ENCODE measurements at regions not wholly inside any gene's neighbourhood (a gene's known extent, or its start where the extent isn't known, plus 50 kb on each side); places are given as distances from the start of the nearest gene placed in this dataset.

DNA sequence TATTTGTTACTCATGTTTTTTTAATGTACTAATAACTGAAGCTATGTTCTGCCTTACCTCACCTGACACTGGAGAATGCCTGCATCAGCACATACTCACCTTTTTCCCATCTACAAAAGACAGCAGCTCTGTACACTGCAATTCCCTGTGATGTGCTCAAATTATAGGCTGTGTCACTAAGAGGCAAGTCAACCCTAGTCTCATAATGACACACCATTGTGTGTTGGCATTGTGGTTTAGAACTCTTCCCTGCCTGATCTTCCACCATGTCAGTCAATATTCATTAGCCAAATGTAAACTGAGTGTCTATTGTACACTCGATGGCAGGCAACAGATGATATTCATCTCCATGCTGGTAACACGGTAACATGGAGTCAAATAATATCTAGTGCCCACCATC lies 332.1 kb upstream of the TCF4 start:
- H3K9ac ChIP-seq (ENCODE audit: low read depth, low read length): no peak overlapping the region
- H4K5ac ChIP-seq (ENCODE audit: low read depth, low read length): no peak overlapping the region
- no peak overlapping the region for H2BK5ac ChIP-seq (ENCODE audit: low read depth, low read length, poor library complexity, severe bottlenecking)
- H4K91ac ChIP-seq (ENCODE audit: insufficient read depth, low read depth, low read length): no peak overlapping the region
- H3K23ac ChIP-seq (ENCODE audit: low read depth, low read length): peak overlapping the region; percentile 12; the same call in 1 of the 2 replicates
- H3K4me1 ChIP-seq (ENCODE audit: control insufficient read depth, insufficient read depth, low read length): peaks cover 2% of the 10 kb centered on the region; the same call in 1 of the 2 replicates
- H2AK5ac ChIP-seq (ENCODE audit: low read depth, low read length): 0 out of 2 replicates have a peak overlapping the region, but pooled peaks have one; percentile 27
- BruUV-seq (replicated peaks): no TSS peak
- no peak overlapping the region for H2AK9ac ChIP-seq (replicated peaks; ENCODE audit: low read depth, low read length, poor library complexity)
- no peak overlapping the region for H3K27ac ChIP-seq (ENCODE audit: insufficient read depth, low read length)
- H2BK15ac ChIP-seq (ENCODE audit: low read depth, low read length): no peak overlapping the region; the same call in 2 of the 3 replicates
- dilution Hi-C loops (cut with HindIII; ENCODE audit: low sequenced_read_pairs, unreplicated experiment) (no loop called here), intact Hi-C loops (cut with micrococcal nuclease) (no loop called here), in situ Hi-C loops (cut with MboI; ENCODE audit: low sequenced_read_pairs) (loop anchor here (5.0 kb wide), 1 partner anchor 48 kb away; no protein-coding TSS in a partner anchor)
- H3K4ac ChIP-seq (ENCODE audit: low read depth, low read length): no peak overlapping the region
- no peak for ATAC-seq (ENCODE audit: low read depth)
- no peaks in the 10 kb centered on the region for H4K20me1 ChIP-seq (ENCODE audit: insufficient read depth, low read length)
- H3K9me1 ChIP-seq (ENCODE audit: insufficient read depth, low read length): no peaks in the 10 kb centered on the region
- 57% methylated on average over 1 of the region's 2 CpGs; no CpG with 5 or more reads in 1 of the 2 experiments for WGBS, 2 experiments (ENCODE audit: extremely low coverage in 2 of 2, insufficient read length in 1 of 2)
- H3K56ac ChIP-seq (ENCODE audit: extremely low read depth, insufficient read depth, low read length): no peak overlapping the region
- no peak overlapping the region for H4K8ac ChIP-seq (ENCODE audit: low read depth in 2 of 2, low read length in 2 of 2)
- no peak for DNase-seq
- TF ChIP-seq, protein P1, sequence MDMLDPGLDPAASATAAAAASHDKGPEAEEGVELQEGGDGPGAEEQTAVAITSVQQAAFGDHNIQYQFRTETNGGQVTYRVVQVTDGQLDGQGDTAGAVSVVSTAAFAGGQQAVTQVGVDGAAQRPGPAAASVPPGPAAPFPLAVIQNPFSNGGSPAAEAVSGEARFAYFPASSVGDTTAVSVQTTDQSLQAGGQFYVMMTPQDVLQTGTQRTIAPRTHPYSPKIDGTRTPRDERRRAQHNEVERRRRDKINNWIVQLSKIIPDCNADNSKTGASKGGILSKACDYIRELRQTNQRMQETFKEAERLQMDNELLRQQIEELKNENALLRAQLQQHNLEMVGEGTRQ (IDR thresholded peaks at IDR 0.05; ENCODE audit: low read depth, low read length): no peak
- no peak for TF ChIP-seq SMC3 (IDR thresholded peaks at IDR 0.05; ENCODE audit: low read depth, low read length)
- TF ChIP-seq FOS (IDR thresholded peaks at IDR 0.05; ENCODE audit: low read depth, low read length): no peak
- no peak for TF ChIP-seq MAFK (IDR thresholded peaks at IDR 0.05; ENCODE audit: low read depth, low read length)
- no peak for TF ChIP-seq RCOR1 (IDR thresholded peaks at IDR 0.05; ENCODE audit: insufficient replicate concordance, low read length)
- TF ChIP-seq CEBPB (IDR thresholded peaks at IDR 0.05; ENCODE audit: low read depth, low read length): no peak
- TF ChIP-seq MAZ (IDR thresholded peaks at IDR 0.05; ENCODE audit: borderline replicate concordance, low read depth, low read length): no peak
- TF ChIP-seq BHLHE40 (IDR thresholded peaks at IDR 0.05; ENCODE audit: low read depth, low read length): no peak
- TF ChIP-seq, protein P2, sequence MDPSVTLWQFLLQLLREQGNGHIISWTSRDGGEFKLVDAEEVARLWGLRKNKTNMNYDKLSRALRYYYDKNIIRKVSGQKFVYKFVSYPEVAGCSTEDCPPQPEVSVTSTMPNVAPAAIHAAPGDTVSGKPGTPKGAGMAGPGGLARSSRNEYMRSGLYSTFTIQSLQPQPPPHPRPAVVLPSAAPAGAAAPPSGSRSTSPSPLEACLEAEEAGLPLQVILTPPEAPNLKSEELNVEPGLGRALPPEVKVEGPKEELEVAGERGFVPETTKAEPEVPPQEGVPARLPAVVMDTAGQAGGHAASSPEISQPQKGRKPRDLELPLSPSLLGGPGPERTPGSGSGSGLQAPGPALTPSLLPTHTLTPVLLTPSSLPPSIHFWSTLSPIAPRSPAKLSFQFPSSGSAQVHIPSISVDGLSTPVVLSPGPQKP (IDR thresholded peaks at IDR 0.05; ENCODE audit: borderline replicate concordance, low read depth, low read length): no peak
- no peaks in the 10 kb centered on the region for H3K79me1 ChIP-seq (ENCODE audit: low read depth in 1 of 2, low read length in 2 of 2)
- POLR2A ChIA-PET (ENCODE audit: unreplicated experiment): no interaction called here
- no peak overlapping the region for H3K4me3 ChIP-seq (ENCODE audit: insufficient read depth, low read depth, low read length)
- no peaks in the 10 kb centered on the region for H3K27me3 ChIP-seq (ENCODE audit: control insufficient read depth, insufficient read depth, low read length)
- H2BK120ac ChIP-seq (ENCODE audit: low read depth, low read length): no peak overlapping the region
- H3K9me3 ChIP-seq (ENCODE audit: control insufficient read depth, insufficient read depth, low read length): no peaks in the 10 kb centered on the region
- H3K36me3 ChIP-seq (ENCODE audit: control insufficient read depth, insufficient read depth, low read length): no peaks in the 10 kb centered on the region
- H3K18ac ChIP-seq (ENCODE audit: low read depth, low read length): no peak overlapping the region
- no peak overlapping the region for H3K14ac ChIP-seq (replicated peaks; ENCODE audit: low read depth, low read length)
- no peak overlapping the region for H3K4me2 ChIP-seq (ENCODE audit: low read depth, low read length)
- H2AFZ ChIP-seq (replicated peaks; ENCODE audit: low read length, poor library complexity): no peak overlapping the region
- H2BK20ac ChIP-seq (ENCODE audit: low read depth, low read length): no peak overlapping the region
- CTCF ChIA-PET: no interaction called here

Data from IMR-90 (cell line).